VCaP (cell line): ENCODE measurements at regions not wholly inside any gene's neighbourhood (a gene's known extent, or its start where the extent isn't known, plus 50 kb on each side); places are given as distances from the start of the nearest gene placed in this dataset.

Experiments
- H3K27ac ChIP-seq: fragments of 450-650 bp; 2 replicates; pipeline ENCODE4 v1.5.1; 2017
- TF ChIP-seq, protein P1 (sequence below): fragments of 450-650 bp; conservative IDR thresholded peaks from 2 replicates; pipeline ENCODE4 v1.5.1; 2017; ENCODE audit warnings: mild to moderate bottlenecking, moderate library complexity

DNA sequence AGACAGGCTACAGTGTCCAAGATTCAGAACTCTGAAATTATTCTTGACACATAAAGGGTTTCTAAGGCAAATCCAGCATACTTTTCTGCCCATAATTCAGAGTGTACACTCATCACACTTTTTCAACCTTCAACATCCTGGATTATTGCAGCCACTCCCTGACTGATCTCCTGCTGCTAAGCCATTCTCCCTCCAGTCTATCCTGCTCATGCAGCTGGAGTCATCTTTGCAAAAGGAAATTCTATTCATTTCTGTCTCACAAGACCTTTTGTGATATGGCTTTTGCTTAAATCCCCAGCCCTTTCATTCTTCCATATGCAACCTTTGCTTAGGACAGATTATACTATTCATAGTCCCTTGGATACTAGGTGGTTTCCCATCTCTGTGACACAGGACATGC lies 236.1 kb upstream of the LDB2 start:
- TF ChIP-seq, protein P1, sequence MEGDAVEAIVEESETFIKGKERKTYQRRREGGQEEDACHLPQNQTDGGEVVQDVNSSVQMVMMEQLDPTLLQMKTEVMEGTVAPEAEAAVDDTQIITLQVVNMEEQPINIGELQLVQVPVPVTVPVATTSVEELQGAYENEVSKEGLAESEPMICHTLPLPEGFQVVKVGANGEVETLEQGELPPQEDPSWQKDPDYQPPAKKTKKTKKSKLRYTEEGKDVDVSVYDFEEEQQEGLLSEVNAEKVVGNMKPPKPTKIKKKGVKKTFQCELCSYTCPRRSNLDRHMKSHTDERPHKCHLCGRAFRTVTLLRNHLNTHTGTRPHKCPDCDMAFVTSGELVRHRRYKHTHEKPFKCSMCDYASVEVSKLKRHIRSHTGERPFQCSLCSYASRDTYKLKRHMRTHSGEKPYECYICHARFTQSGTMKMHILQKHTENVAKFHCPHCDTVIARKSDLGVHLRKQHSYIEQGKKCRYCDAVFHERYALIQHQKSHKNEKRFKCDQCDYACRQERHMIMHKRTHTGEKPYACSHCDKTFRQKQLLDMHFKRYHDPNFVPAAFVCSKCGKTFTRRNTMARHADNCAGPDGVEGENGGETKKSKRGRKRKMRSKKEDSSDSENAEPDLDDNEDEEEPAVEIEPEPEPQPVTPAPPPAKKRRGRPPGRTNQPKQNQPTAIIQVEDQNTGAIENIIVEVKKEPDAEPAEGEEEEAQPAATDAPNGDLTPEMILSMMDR = no peak
- H3K27ac ChIP-seq = no peak overlapping the region

DNA sequence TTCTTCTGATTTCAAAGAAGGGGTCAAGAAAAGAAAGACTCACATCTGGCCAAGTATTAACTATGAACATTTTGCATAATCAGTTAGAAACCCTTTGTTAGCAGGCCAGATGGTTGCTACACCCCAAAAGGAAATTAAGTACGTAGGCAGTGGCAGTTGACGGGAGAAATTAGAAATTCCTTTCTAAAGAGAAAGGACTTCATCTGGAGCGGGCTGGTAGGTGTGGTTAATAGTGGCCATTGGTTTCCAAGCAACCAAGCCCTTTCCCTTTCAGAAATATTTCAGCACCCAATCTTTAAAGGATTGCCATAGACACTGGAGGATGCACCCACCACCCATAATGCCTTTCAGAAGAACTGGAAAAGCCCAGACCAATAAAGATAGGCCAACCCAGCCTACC lies 235.7 kb upstream of the LDB2 start:
- no peak overlapping the region for H3K27ac ChIP-seq
- TF ChIP-seq, protein P1 = no peak

DNA sequence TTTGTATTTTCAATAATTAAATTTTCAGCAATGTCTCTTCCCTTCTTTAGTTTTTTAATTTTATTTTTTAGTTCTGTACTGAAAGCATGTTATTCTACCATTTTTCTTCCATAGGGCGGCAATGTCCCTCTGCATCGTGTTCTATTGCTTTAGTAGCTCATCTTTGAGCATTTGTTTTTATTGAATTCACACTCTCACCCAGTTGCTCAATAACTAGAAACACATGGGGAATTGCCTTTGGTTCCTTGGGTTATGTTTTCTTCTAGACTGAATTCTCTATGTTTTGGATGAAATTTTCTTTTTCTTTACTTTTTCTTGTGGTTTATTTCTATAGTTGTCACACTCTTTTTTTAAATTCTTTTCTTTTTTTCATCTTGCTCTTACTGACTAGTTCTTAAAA lies 233.8 kb upstream of the LDB2 start:
- TF ChIP-seq, protein P1 = no peak
- H3K27ac ChIP-seq = no peak overlapping the region

DNA sequence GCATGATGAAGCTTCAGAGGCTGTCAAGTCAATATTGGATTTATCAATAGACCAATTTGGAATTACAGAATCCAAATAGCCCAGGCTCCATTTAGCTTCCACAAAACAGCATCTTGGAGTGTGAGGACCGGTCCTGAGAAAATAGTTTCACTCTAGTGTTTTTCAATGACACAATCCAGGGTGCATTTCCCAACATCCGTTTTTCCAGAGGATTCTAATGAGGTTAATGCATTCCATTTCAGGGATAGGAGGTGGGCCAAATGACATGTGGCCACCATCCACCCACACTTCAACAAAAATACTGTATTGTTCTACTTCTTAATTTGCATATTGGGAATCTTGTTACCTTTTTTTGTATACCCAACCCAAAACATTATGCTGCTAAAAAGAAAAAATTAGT lies 229.8 kb upstream of the LDB2 start:
- H3K27ac ChIP-seq = no peak overlapping the region
- TF ChIP-seq, protein P1 = no peak

DNA sequence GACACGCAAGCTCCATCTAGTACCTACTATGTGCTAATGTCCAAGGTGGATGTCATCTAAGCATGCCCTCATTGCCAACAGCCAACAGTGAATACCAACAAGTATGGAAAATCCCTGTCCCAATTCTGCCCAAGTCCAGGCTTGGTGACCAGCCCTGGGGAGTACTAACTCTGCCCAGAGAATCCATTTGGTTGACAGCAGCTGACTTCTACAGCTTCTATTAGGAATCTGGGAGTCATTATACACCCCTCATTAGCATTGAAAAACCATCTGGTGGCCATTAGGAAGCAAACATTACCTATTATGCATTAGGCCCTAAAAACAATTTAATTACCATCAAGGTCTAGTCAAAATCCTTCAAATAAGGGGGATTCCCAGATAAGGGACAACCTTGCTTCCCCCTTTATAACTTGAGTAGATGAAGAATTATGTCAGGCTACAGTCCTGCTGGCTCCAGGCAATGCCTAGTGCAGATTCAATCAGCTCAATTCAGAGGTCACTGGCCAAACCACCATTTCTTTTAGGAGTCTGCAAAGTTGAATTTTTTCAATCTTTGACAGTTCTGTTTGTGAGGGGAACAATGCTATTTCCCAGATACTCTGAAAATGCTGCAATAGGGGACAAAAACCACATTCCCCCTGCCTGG lies 228.0 kb upstream of the LDB2 start:
- TF ChIP-seq, protein P1 = no peak
- no peak overlapping the region for H3K27ac ChIP-seq

DNA sequence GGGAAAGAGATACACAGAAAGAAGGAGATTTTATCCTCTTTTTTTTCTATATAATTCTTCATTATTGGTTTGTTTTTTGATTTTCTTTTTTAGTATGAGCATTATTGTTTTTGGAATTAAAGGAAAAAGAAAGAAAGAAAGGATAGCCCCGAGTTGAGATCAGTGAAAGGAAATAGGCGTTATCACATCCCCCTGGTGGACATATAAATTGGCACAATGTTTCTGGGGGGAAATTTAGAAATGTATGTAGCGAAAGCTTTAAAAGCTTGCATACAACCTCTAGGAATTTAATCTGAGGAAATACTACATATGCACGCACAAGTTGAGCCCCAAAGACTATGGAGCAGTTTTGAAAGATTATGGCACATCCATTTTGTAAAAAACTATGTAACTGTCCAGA lies 226.3 kb upstream of the LDB2 start:
- TF ChIP-seq, protein P1 = no peak; the same call in none of the 2 replicates
- no peak overlapping the region for H3K27ac ChIP-seq

DNA sequence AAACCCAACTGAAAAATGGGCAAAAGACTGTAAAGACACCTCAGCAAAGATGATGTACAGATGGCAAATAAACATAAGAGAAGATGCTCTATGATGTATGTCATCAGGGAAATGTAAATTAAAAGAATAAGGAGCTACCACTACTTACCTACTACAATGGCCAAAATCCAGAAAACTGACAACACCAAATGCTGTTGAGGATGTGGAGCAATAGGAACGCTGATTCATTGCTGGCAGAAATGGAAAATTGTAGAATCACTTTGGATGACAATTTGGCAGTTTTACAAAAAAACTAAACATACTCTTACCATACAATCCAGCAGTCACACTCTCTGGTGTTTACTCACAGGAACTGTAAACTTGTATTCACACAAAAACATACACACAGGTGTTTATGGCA lies 222.3 kb upstream of the LDB2 start:
- H3K27ac ChIP-seq = no peak overlapping the region
- TF ChIP-seq, protein P1 = no peak
